Mucosa of descending colon (tissue), 3 donors: ENCODE measurements at regions not wholly inside any gene's neighbourhood (a gene's known extent, or its start where the extent isn't known, plus 50 kb on each side); places are given as distances from the start of the nearest gene placed in this dataset.

Experiments
- ATAC-seq: fragments of 200-7000 bp; cut with Tn5 transposase; one replicate; pipeline ENCODE4 v1.9.1; 2020; ENCODE audit warnings: mild to moderate bottlenecking, moderate library complexity
- DNase-seq, 3 donors: peaks; one replicate each; pipeline ENCODE4 v3.0.0-alpha.2; 2020
- H3K36me3 ChIP-seq: fragments of 200-600 bp; one replicate; pipeline ENCODE4 v1.8.0; 2021; ENCODE audit warnings: low read depth, mild to moderate bottlenecking
- H3K4me1 ChIP-seq: fragments of 200-600 bp; one replicate; pipeline ENCODE4 v1.8.0; 2021; ENCODE audit warnings: low read depth, mild to moderate bottlenecking
- H3K4me3 ChIP-seq: fragments of 200-600 bp; one replicate; pipeline ENCODE4 v1.8.0; 2021; ENCODE audit warnings: mild to moderate bottlenecking
- H3K9me3 ChIP-seq: fragments of 200-600 bp; one replicate; pipeline ENCODE4 v1.8.0; 2021; ENCODE audit warnings: mild to moderate bottlenecking
- intact Hi-C, 2 donors: fragments of 100-400 bp; cut with DNase I in 1 of 2; cut with micrococcal nuclease in 1 of 2; formaldehyde crosslinking; loops; one replicate each; pipeline versions ENCODE4 v1.11.0 to v1.11.1; 2022; cut with DNase I, micrococcal nuclease
- TF ChIP-seq, protein P1 (sequence below): fragments of 200-600 bp; IDR thresholded peaks from one replicate; pipeline ENCODE4 v1.8.0; 2022; ENCODE audit warnings: antibody characterized with exemption, mild to moderate bottlenecking
- donor health status: DM: no; HTN: no; CAD: no; lungs with moderate emphysema.
- donor health status: DM: no; HTN: no; CAD: no.
- donor health status: DM: no; HTN: yes; CAD: no.

DNA sequence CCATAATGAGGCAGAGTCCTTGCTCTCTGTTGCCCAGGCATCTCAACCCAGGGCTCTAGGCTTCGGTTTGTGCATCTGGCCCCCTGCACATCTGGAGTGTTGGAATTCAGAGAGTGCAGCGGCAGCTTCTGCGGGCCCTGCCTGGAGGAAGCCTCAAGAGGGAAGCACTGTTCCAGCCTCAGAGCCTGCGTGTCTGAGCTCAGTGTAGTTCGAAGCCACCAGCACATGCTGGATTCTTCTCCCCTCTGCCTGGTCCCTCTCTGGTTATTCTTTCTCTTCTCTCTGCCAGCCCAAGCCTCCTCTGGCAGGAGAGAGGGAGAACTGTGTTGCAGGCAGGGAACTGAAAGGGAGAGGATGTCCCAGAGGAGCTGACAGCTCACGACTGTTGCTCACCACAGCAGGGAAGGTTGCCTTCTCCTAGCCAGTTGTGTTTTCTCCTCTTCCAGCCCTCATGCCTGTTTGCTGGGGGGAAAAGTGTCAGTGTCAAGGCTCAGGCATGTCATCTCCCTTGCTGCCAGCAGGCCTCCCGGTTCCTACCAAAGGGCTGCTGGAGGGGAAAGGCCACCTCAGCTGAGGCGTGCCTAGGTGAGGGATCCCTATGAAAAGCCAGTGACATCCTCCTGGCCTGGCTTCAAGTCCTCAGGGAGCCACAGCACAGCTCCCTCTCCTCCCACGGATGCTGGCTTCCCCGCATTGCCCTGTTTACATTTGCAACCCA is 126.0 kb upstream of the LRFN2 start:
- ATAC-seq, result no peak
- DNase-seq, result no peak
- H3K9me3 ChIP-seq, result no peaks in the 10 kb centered on the region
- peaks cover 5% of the 10 kb centered on the region for H3K4me1 ChIP-seq
- TF ChIP-seq, protein P1, sequence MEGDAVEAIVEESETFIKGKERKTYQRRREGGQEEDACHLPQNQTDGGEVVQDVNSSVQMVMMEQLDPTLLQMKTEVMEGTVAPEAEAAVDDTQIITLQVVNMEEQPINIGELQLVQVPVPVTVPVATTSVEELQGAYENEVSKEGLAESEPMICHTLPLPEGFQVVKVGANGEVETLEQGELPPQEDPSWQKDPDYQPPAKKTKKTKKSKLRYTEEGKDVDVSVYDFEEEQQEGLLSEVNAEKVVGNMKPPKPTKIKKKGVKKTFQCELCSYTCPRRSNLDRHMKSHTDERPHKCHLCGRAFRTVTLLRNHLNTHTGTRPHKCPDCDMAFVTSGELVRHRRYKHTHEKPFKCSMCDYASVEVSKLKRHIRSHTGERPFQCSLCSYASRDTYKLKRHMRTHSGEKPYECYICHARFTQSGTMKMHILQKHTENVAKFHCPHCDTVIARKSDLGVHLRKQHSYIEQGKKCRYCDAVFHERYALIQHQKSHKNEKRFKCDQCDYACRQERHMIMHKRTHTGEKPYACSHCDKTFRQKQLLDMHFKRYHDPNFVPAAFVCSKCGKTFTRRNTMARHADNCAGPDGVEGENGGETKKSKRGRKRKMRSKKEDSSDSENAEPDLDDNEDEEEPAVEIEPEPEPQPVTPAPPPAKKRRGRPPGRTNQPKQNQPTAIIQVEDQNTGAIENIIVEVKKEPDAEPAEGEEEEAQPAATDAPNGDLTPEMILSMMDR, result no peak
- no peak overlapping the region for H3K4me3 ChIP-seq
- intact Hi-C loops, result no loop called here
- no peaks in the 10 kb centered on the region for H3K36me3 ChIP-seq

DNA sequence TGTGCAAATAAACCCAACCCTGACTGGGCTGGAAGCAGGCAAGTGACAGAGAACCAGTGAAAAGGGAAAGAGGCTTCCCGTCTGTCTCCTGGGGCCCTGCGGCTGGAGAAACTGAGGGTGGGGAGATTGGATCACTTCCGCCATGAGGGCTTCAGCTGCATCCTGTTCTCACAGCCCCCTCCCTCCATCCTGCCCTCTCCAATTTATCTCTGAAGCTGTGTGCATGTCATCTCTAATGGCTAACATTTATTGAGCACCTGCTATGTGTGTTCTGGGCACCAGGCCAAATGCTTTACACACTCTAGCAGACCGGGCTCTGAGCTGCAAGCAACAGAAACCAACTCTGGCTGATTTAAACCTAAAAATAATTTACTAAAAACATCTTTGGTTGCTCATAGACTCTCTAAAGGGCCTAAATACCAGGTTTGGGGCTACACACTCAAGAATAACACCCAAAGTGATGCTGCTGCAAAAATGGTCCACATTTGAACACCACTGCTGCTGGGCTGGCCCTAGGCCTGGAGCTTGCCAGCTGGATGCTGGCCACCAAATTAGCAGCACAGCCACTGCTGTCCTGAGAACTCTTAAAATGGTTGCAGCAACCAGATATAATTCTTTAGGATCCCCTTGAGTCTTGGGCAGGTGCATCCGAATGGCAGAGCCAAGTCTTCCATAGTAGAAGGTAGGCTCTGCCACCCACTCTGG is 123.6 kb upstream of the LRFN2 start:
- H3K4me1 ChIP-seq, result peaks cover 5% of the 10 kb centered on the region
- ATAC-seq (no peak), DNase-seq (no peak)
- no peak overlapping the region for H3K4me3 ChIP-seq
- H3K9me3 ChIP-seq, result no peaks in the 10 kb centered on the region
- TF ChIP-seq, protein P1, result no peak
- no peaks in the 10 kb centered on the region for H3K36me3 ChIP-seq
- intact Hi-C loops, result no loop called here

DNA sequence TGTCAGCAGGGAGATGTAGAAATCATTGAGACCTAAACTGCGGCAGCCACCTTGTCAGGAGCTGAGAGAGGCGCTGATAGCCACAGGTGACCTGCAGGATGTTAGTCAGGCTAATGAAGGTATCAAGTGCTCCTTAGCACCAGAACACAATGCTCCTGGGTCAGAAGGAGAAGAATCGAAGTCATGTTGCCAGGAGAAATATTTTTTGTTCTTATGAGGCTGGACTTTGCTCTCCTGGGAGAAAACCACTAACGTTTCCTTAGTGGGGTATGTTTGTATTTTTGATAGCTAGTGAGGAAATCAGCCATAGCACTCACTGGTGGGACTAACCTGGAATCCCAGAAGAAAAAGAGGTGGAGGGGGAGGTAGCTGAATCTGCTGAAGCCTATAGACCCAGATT is 120.9 kb upstream of the LRFN2 start:
- H3K36me3 ChIP-seq, result no peaks in the 10 kb centered on the region
- TF ChIP-seq, protein P1, result no peak
- ATAC-seq (no peak), DNase-seq (no peak)
- intact Hi-C loops, result no loop called here
- no peak overlapping the region for H3K4me3 ChIP-seq
- H3K4me1 ChIP-seq, result no peaks in the 10 kb centered on the region
- H3K9me3 ChIP-seq, result no peaks in the 10 kb centered on the region

DNA sequence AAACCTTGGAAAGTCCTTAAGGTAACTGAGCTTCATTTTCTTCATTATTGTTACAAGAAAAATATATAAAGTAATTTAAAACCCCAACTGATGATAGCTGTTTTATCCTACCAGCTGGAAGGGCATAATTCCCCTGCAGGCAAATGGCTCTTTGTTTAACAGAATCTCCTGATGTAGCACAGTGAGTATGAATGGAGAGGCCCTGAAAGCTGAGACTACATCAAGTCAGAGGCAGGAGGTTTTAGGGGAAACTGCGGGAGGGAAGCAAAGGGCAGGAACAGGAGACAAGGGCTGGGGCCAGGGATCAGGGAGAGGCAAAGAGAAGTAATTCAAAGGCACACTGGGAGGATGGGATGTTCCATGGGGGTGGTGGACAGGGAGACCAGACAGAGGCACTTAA is 119.0 kb upstream of the LRFN2 start:
- ATAC-seq, result no peak

DNA sequence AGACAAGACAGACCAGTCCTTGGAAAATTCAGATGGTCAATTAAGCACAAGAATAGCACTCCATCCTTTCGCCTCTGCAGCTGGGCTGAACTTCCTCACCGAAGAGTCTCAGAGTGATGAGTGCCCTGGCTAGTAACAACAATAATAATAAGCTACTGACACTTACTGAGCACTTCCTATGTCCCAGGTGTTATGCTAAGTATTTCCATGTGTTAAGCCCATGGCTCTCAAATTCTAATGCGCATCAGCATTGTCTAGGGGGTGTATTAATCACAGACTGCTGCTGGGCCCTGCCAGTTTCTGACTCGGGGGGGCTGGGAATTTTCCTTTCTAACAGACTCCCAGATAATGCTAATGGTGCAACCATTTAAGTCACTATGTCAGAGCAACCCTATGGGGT is 118.2 kb upstream of the LRFN2 start:
- no peak for ATAC-seq
- TF ChIP-seq, protein P1, result no peak
- H3K36me3 ChIP-seq, result no peaks in the 10 kb centered on the region
- no peaks in the 10 kb centered on the region for H3K9me3 ChIP-seq
- H3K4me3 ChIP-seq, result no peak overlapping the region
- intact Hi-C loops, result no loop called here
- DNase-seq, result no peak
- no peaks in the 10 kb centered on the region for H3K4me1 ChIP-seq

More for the DNA sequence above, 119.0 kb upstream of the LRFN2 start:
- H3K9me3 ChIP-seq, result no peaks in the 10 kb centered on the region
- no peak for DNase-seq
- no peak overlapping the region for H3K4me3 ChIP-seq
- intact Hi-C loops, result no loop called here
- TF ChIP-seq, protein P1, result no peak
- no peaks in the 10 kb centered on the region for H3K4me1 ChIP-seq
- no peaks in the 10 kb centered on the region for H3K36me3 ChIP-seq
